H1 (cell line): ENCODE measurements at regions not wholly inside any gene's neighbourhood (a gene's known extent, or its start where the extent isn't known, plus 50 kb on each side); places are given as distances from the start of the nearest gene placed in this dataset.

ENCODE experiments used
- CREB1 ChIP-seq: IDR thresholded peaks from 2 replicates; pipeline ENCODE4 v1.6.1; 2012; ENCODE audit warnings: inconsistent platforms
- TBP ChIP-seq: IDR thresholded peaks from 2 replicates; pipeline ENCODE4 v1.6.1; 2011; ENCODE audit warnings: low read depth, low read length, improper control_type of control experiment

GRCh38 chrX:129316461-129316860, 206.8 kb downstream of the SMARCA1 start (continued):
- TF ChIP-seq TBP (no peak), CREB1 (no peak)
